DMS114 treated with DMSO at 0.1 percent for 48 hours (cell line): ENCODE measurements at regions not wholly inside any gene's neighbourhood (a gene's known extent, or its start where the extent isn't known, plus 50 kb on each side); places are given as distances from the start of the nearest gene placed in this dataset.

Experiments
- DNase-seq: peaks from one replicate; lab custom pipeline; 2025; ENCODE audit not compliant: unreplicated experiment; lab: John Stamatoyannopoulos, UW

GRCh38 chr2:21386666-21387065 is 262.9 kb downstream of the TDRD15 start:
- DNase-seq = no peak

- no peak for DNase-seq
Measured at GRCh38 chr2:21392649-21393048, 268.9 kb downstream of the TDRD15 start.

- no peak for DNase-seq
Measured at GRCh38 chr2:21393173-21393572, 269.4 kb downstream of the TDRD15 start.

- DNase-seq = no peak
Measured at GRCh38 chr2:21395366-21395765, 271.6 kb downstream of the TDRD15 start.

GRCh38 chr2:21396252-21396651 is 272.5 kb downstream of the TDRD15 start:
- no peak for DNase-seq

GRCh38 chr2:21401022-21401698 is 277.4 kb downstream of the TDRD15 start:
- DNase-seq = no peak

- DNase-seq = no peak
Measured at GRCh38 chr2:21404137-21404536, 280.4 kb downstream of the TDRD15 start.

GRCh38 chr2:21404827-21405625 is 281.3 kb downstream of the TDRD15 start:
- DNase-seq = no peak

- no peak for DNase-seq
Measured at GRCh38 chr2:21406386-21406785, 282.6 kb downstream of the TDRD15 start.

GRCh38 chr2:21406911-21407310 is 283.1 kb downstream of the TDRD15 start:
- DNase-seq = no peak

- DNase-seq = no peak
Measured at GRCh38 chr2:21407851-21408250, 284.1 kb downstream of the TDRD15 start.

- DNase-seq = no peak
Measured at GRCh38 chr2:21411741-21412140, 288.0 kb downstream of the TDRD15 start.

- DNase-seq = no peak
Measured at GRCh38 chr2:21412944-21413443, 289.2 kb downstream of the TDRD15 start.

GRCh38 chr2:21415234-21415633 is 291.5 kb downstream of the TDRD15 start:
- DNase-seq = no peak

- DNase-seq = no peak
Measured at GRCh38 chr2:21416226-21416625, 292.5 kb downstream of the TDRD15 start.

GRCh38 chr2:21418456-21418855 is 294.7 kb downstream of the TDRD15 start:
- DNase-seq = no peak

- no peak for DNase-seq
Measured at GRCh38 chr2:21420553-21421335, 297.0 kb downstream of the TDRD15 start.

- DNase-seq = no peak
Measured at GRCh38 chr2:21422050-21422449, 298.3 kb downstream of the TDRD15 start.

GRCh38 chr2:21422724-21423522 is 299.2 kb downstream of the TDRD15 start:
- DNase-seq = no peak

GRCh38 chr2:21423854-21424253 is 300.1 kb downstream of the TDRD15 start:
- no peak for DNase-seq

GRCh38 chr2:21424375-21424774 is 300.6 kb downstream of the TDRD15 start:
- no peak for DNase-seq
